ENCODE measurements at regions not wholly inside any gene's neighbourhood (a gene's known extent, or its start where the extent isn't known, plus 50 kb on each side); places are given as distances from the start of the nearest gene placed in this dataset.

DNA sequence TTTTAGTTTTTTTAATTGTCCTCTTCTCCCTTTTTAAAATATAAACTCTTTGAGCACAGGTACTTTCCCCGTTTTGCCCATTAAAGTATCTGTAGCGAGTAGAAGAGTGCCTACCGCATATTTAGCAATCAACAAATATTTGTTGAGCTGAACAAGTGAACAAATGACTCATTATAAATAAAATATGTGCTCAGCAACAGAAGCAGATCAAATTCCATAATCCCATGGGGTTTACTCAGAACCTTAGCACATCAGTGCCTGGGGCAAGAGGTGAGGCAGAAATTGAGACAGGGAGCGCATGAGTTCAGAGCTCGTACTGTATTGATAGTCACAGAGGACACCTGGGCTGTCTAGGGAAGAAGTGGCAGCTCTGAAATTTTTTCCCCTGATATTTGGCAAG, 161.0 kb downstream of the SEM1 start:
- no peaks in the 10 kb centered on the region for H3K4me1 ChIP-seq
- no peaks in the 10 kb centered on the region for H3K9me3 ChIP-seq
- H3K4me3 ChIP-seq, result no peak overlapping the region
- no peaks in the 10 kb centered on the region for H3K27me3 ChIP-seq
- no peak for DNase-seq
- intact Hi-C loops (cut with DNase I), result no loop called here
- WGBS, 2 donors, result 74 to 88% methylated on average over 5 of the region's 5 CpGs
- no peak overlapping the region for H3K27ac ChIP-seq
- no peaks in the 10 kb centered on the region for H3K36me3 ChIP-seq
- TF ChIP-seq EP300 (IDR thresholded peaks at IDR 0.05) (no peak), POLR2A (IDR thresholded peaks at IDR 0.05) (no peak), POLR2AphosphoS5 (IDR thresholded peaks at IDR 0.05) (no peak)
- TF ChIP-seq, protein P1, sequence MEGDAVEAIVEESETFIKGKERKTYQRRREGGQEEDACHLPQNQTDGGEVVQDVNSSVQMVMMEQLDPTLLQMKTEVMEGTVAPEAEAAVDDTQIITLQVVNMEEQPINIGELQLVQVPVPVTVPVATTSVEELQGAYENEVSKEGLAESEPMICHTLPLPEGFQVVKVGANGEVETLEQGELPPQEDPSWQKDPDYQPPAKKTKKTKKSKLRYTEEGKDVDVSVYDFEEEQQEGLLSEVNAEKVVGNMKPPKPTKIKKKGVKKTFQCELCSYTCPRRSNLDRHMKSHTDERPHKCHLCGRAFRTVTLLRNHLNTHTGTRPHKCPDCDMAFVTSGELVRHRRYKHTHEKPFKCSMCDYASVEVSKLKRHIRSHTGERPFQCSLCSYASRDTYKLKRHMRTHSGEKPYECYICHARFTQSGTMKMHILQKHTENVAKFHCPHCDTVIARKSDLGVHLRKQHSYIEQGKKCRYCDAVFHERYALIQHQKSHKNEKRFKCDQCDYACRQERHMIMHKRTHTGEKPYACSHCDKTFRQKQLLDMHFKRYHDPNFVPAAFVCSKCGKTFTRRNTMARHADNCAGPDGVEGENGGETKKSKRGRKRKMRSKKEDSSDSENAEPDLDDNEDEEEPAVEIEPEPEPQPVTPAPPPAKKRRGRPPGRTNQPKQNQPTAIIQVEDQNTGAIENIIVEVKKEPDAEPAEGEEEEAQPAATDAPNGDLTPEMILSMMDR (IDR thresholded peaks at IDR 0.05), result no peak

DNA sequence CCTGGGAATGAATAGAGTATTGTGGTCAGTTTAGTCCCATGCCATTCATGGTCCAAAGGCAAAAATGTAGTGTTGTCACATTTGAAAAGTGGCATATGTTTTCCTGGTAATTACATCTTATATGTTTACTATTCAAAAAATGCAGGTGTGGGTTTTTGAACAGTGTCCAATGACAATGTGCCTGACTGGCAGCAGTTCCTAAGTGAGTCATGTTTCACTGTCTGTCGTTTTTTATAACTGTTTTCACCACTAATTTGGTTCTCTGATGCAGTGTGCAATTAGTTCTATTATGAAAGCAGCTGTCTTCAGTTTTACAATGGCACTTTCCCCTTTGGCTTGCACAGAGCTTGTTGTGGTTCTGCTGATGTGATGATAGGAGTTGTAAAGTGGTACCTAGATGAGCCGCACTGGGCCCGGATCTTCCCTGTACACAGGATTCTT, 162.3 kb downstream of the SEM1 start:
- Histone ChIP-seq H3K9me3 (no peaks in the 10 kb centered on the region), H3K36me3 (no peaks in the 10 kb centered on the region), H3K4me1 (no peaks in the 10 kb centered on the region), H3K4me3 (no peak overlapping the region), H3K27me3 (no peaks in the 10 kb centered on the region), H3K27ac (no peak overlapping the region)
- no peak for DNase-seq
- intact Hi-C loops (cut with DNase I), result no loop called here
- TF ChIP-seq POLR2A (IDR thresholded peaks at IDR 0.05), result no peak
- no peak for TF ChIP-seq POLR2AphosphoS5 (IDR thresholded peaks at IDR 0.05)
- TF ChIP-seq EP300 (IDR thresholded peaks at IDR 0.05), result no peak
- TF ChIP-seq, protein P1 (IDR thresholded peaks at IDR 0.05), result no peak
- WGBS, 2 donors, result 50 to 73% methylated on average over 3 of the region's 3 CpGs

DNA sequence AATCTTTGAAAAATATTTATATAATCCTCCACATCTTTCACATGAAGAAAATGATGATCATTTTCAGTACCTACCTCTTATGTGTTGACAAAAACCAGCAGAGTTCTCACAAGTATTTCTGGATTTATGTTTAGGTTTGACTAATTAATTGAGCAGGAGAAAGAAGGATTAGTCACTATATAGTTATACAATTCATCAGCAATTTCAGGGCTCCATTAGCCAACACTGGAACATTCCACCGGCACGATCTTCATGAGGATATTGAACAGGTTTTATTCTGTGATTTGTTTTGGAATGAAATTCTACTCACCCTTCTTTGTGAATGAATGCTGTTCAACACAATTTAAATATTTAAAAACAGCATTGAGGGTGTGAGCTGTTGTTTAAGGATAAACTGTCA, 163.2 kb downstream of the SEM1 start:
- H3K4me3 ChIP-seq, result no peak overlapping the region
- no peaks in the 10 kb centered on the region for H3K36me3 ChIP-seq
- 86 to 91% methylated on average over 2 of the region's 2 CpGs for WGBS, 2 donors
- no peaks in the 10 kb centered on the region for H3K27me3 ChIP-seq
- DNase-seq, result no peak
- no peaks in the 10 kb centered on the region for H3K9me3 ChIP-seq
- H3K27ac ChIP-seq, result no peak overlapping the region
- intact Hi-C loops (cut with DNase I), result no loop called here
- TF ChIP-seq EP300 (IDR thresholded peaks at IDR 0.05) (no peak), POLR2AphosphoS5 (IDR thresholded peaks at IDR 0.05) (no peak), POLR2A (IDR thresholded peaks at IDR 0.05) (no peak)
- TF ChIP-seq, protein P1 (IDR thresholded peaks at IDR 0.05), result no peak
- no peaks in the 10 kb centered on the region for H3K4me1 ChIP-seq

DNA sequence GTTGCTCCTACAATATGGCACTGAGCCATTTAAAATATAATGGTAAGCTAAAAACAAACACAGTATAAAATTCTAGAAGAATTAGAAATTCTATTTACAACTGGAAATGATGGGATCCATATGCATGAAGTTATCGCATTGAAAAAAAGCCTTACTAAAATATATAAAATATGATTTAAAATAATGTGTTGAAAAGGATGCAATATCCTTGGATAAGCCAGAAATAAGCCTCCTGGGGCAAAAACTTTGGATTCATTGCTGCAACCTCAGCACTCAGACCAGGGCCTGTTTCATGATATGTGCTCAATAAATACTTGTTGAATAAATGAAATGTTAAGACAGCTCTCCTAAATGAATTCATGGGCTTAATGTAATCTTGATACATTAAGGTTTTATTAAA, 170.2 kb downstream of the SEM1 start:
- DNase-seq, result no peak
- TF ChIP-seq POLR2A (IDR thresholded peaks at IDR 0.05) (no peak), POLR2AphosphoS5 (IDR thresholded peaks at IDR 0.05) (no peak), EP300 (IDR thresholded peaks at IDR 0.05) (no peak)
- TF ChIP-seq, protein P1 (IDR thresholded peaks at IDR 0.05), result no peak
- intact Hi-C loops (cut with DNase I), result no loop called here
- Histone ChIP-seq H3K9me3 (no peaks in the 10 kb centered on the region), H3K27ac (no peak overlapping the region), H3K4me3 (no peak overlapping the region), H3K27me3 (no peaks in the 10 kb centered on the region), H3K36me3 (no peaks in the 10 kb centered on the region), H3K4me1 (no peaks in the 10 kb centered on the region)
- 100% methylated on average over 1 of the region's 1 CpG for WGBS, 2 donors

DNA sequence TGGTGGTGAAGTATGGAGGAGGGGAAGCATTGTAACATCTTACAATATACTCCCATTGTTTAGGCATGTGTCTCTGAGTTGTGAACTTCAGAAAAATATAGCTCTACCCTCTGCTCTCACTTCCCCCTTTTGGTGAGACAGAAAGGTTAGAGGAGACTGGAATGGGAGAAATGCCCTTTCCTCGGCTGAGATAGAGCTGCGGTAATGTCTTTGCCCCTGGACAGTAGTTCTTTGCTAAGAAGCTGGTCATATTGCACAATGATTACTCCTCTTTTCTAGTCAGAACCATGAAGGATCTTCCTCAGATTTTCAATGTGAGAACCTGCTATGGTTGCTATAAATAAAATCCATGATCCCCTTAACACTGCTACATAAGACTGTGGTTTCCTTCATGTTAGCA, 171.0 kb downstream of the SEM1 start:
- H3K4me3 ChIP-seq, result no peak overlapping the region
- TF ChIP-seq, protein P1 (IDR thresholded peaks at IDR 0.05), result no peak
- no peak for TF ChIP-seq EP300 (IDR thresholded peaks at IDR 0.05)
- TF ChIP-seq POLR2A (IDR thresholded peaks at IDR 0.05), result no peak
- no peak for TF ChIP-seq POLR2AphosphoS5 (IDR thresholded peaks at IDR 0.05)
- 48 to 50% methylated on average over 2 of the region's 2 CpGs for WGBS, 2 donors

More for the DNA sequence above, 171.0 kb downstream of the SEM1 start:
- Histone ChIP-seq H3K27ac (no peak overlapping the region), H3K9me3 (no peaks in the 10 kb centered on the region), H3K4me1 (no peaks in the 10 kb centered on the region), H3K36me3 (no peaks in the 10 kb centered on the region), H3K27me3 (no peaks in the 10 kb centered on the region)
- no peak for DNase-seq
- intact Hi-C loops (cut with DNase I), result no loop called here

Measured in sigmoid colon (tissue), 6 donors.